NCI-H2107 (cell line): ENCODE measurements at regions not wholly inside any gene's neighbourhood (a gene's known extent, or its start where the extent isn't known, plus 50 kb on each side); places are given as distances from the start of the nearest gene placed in this dataset.

Experiments
- DNase-seq: peaks from one replicate; lab custom pipeline; 2025; lab: John Stamatoyannopoulos, UW

GRCh38 chr5:74342948-74343682 lies 297.4 kb downstream of the ENC1 start:
- no peak for DNase-seq

- no peak for DNase-seq
Measured at GRCh38 chr5:74342182-74342581, 298.3 kb downstream of the ENC1 start.

GRCh38 chr5:74341221-74341620 lies 299.3 kb downstream of the ENC1 start:
- DNase-seq, result no peak

GRCh38 chr5:74340476-74340875 lies 300.1 kb downstream of the ENC1 start:
- DNase-seq, result no peak

- no peak for DNase-seq
Measured at GRCh38 chr5:74337984-74338310, 302.6 kb downstream of the ENC1 start.

GRCh38 chr5:74337254-74337983 lies 303.1 kb downstream of the ENC1 start:
- DNase-seq, result no peak

GRCh38 chr5:74336297-74336696 lies 304.2 kb downstream of the ENC1 start:
- DNase-seq, result no peak

GRCh38 chr5:74334762-74335384 lies 305.7 kb downstream of the ENC1 start:
- DNase-seq, result no peak

- no peak for DNase-seq
Measured at GRCh38 chr5:74334062-74334761, 306.3 kb downstream of the ENC1 start.

- no peak for DNase-seq
Measured at GRCh38 chr5:74333430-74333829, 307.1 kb downstream of the ENC1 start.

- DNase-seq, result no peak
Measured at GRCh38 chr5:74332682-74333081, 307.8 kb downstream of the ENC1 start.

GRCh38 chr5:74332006-74332405 lies 308.5 kb downstream of the ENC1 start:
- DNase-seq, result no peak

- no peak for DNase-seq
Measured at GRCh38 chr5:74328221-74328630, 312.3 kb downstream of the ENC1 start.

GRCh38 chr5:74327339-74327685 lies 313.2 kb downstream of the ENC1 start:
- DNase-seq, result no peak

- DNase-seq, result peak; percentile 5
Measured at GRCh38 chr5:74326571-74327338, 313.8 kb downstream of the ENC1 start.

GRCh38 chr5:74325866-74326265 lies 314.7 kb downstream of the ENC1 start:
- DNase-seq, result no peak

GRCh38 chr5:74324556-74324955 lies 316.0 kb downstream of the ENC1 start:
- no peak for DNase-seq

- DNase-seq, result no peak
Measured at GRCh38 chr5:74322944-74323343, 317.6 kb downstream of the ENC1 start.

- no peak for DNase-seq
Measured at GRCh38 chr5:74322191-74322590, 318.3 kb downstream of the ENC1 start.

GRCh38 chr5:74321326-74321725 lies 319.2 kb downstream of the ENC1 start:
- DNase-seq, result no peak

GRCh38 chr5:74320526-74320925 lies 320.0 kb downstream of the ENC1 start:
- DNase-seq, result no peak

- no peak for DNase-seq
Measured at GRCh38 chr5:74319076-74319475, 321.5 kb downstream of the ENC1 start.
